KMS-11 (cell line): ENCODE measurements at regions not wholly inside any gene's neighbourhood (a gene's known extent, or its start where the extent isn't known, plus 50 kb on each side); places are given as distances from the start of the nearest gene placed in this dataset.

Experiments
- H2AFZ ChIP-seq: fragments of 200-600 bp; sonication (generic); 2 replicates; pipeline ENCODE4 v1.6.1; 2016; ENCODE audit warnings: antibody characterized with exemption, mixed run types, low read depth
- H3K27ac ChIP-seq: fragments of 200-600 bp; sonication (generic); 2 replicates; pipeline ENCODE4 v1.6.1; 2016; ENCODE audit warnings: mild to moderate bottlenecking, mixed run types
- H3K27me3 ChIP-seq: fragments of 200-600 bp; sonication (generic); 2 replicates; pipeline ENCODE4 v1.6.1; 2017; ENCODE audit warnings: mild to moderate bottlenecking, low read depth, mixed run types, moderate library complexity; ENCODE audit not compliant: insufficient read depth
- H3K36me3 ChIP-seq: fragments of 200-600 bp; sonication (generic); 2 replicates; pipeline ENCODE4 v1.6.1; 2017; ENCODE audit warnings: mild to moderate bottlenecking, mixed run types; ENCODE audit not compliant: insufficient read depth
- H3K4me1 ChIP-seq: fragments of 200-600 bp; sonication (generic); 2 replicates; pipeline ENCODE4 v1.6.1; 2016; ENCODE audit warnings: mild to moderate bottlenecking, low read depth, mixed run types; ENCODE audit not compliant: poor library complexity, severe bottlenecking
- H3K4me2 ChIP-seq: fragments of 200-600 bp; sonication (generic); 2 replicates; pipeline ENCODE4 v1.7.0; 2016; ENCODE audit warnings: mild to moderate bottlenecking, mixed run types
- H3K4me3 ChIP-seq: fragments of 200-600 bp; sonication (generic); IDR thresholded peaks from 2 replicates; pipeline ENCODE4 v1.6.1; 2017; ENCODE audit warnings: low read depth, low read length, mixed read lengths; ENCODE audit not compliant: insufficient read depth
- H3K79me2 ChIP-seq: fragments of 200-600 bp; sonication (generic); 2 replicates; pipeline ENCODE4 v1.6.1; 2016; ENCODE audit warnings: low read depth, mixed run types; ENCODE audit not compliant: insufficient read depth
- H3K9ac ChIP-seq: fragments of 200-600 bp; sonication (generic); 2 replicates; pipeline ENCODE4 v1.6.1; 2016; ENCODE audit warnings: mild to moderate bottlenecking, mixed run types
- H4K20me1 ChIP-seq: fragments of 200-600 bp; sonication (generic); 2 replicates; pipeline ENCODE4 v1.6.1; 2016; ENCODE audit warnings: mild to moderate bottlenecking, mixed run types; ENCODE audit not compliant: insufficient read depth
- CTCF ChIP-seq: fragments of 200-600 bp; sonication (generic); conservative IDR thresholded peaks from 2 replicates; pipeline ENCODE4 v1.6.1; 2017; ENCODE audit warnings: low read depth, mild to moderate bottlenecking, antibody characterized with exemption, low read length, moderate library complexity, mixed read lengths

- H3K36me3 ChIP-seq = no peaks in the 10 kb centered on the region
- no peaks in the 10 kb centered on the region for H3K79me2 ChIP-seq
- H3K4me3 ChIP-seq = no peak overlapping the region
- H3K27me3 ChIP-seq = no peaks in the 10 kb centered on the region
- H4K20me1 ChIP-seq = no peaks in the 10 kb centered on the region
- no peak for TF ChIP-seq CTCF
- no peaks in the 10 kb centered on the region for H3K4me1 ChIP-seq
- H3K27ac ChIP-seq = no peak overlapping the region
- no peak overlapping the region for H3K9ac ChIP-seq
- no peak overlapping the region for H3K4me2 ChIP-seq
- H2AFZ ChIP-seq = no peak overlapping the region
Observed at GRCh38 chr10:113473011-113473410, 79.8 kb upstream of the HABP2 start.

- Histone ChIP-seq H3K79me2 (no peaks in the 10 kb centered on the region), H3K9ac (no peak overlapping the region), H3K36me3 (no peaks in the 10 kb centered on the region)
Observed at GRCh38 chr10:113473851-113474250, 79.0 kb upstream of the HABP2 start.

GRCh38 chr10:113474752-113475151 is 78.1 kb upstream of the HABP2 start:
- no peak overlapping the region for H3K27ac ChIP-seq
- H3K4me1 ChIP-seq = no peaks in the 10 kb centered on the region
- no peak for TF ChIP-seq CTCF
- H3K4me3 ChIP-seq = no peak overlapping the region
- no peak overlapping the region for H2AFZ ChIP-seq
- no peak overlapping the region for H3K9ac ChIP-seq
- H3K27me3 ChIP-seq = no peaks in the 10 kb centered on the region
- no peaks in the 10 kb centered on the region for H3K79me2 ChIP-seq
- no peaks in the 10 kb centered on the region for H4K20me1 ChIP-seq
- no peaks in the 10 kb centered on the region for H3K36me3 ChIP-seq
- H3K4me2 ChIP-seq = no peak overlapping the region

More at GRCh38 chr10:113473851-113474250, 79.0 kb upstream of the HABP2 start:
- Histone ChIP-seq H3K4me2 (no peak overlapping the region), H4K20me1 (no peaks in the 10 kb centered on the region), H3K27ac (no peak overlapping the region), H2AFZ (no peak overlapping the region), H3K4me3 (no peak overlapping the region), H3K27me3 (no peaks in the 10 kb centered on the region), H3K4me1 (no peaks in the 10 kb centered on the region)
- TF ChIP-seq CTCF = no peak

GRCh38 chr10:113475381-113475807 is 77.5 kb upstream of the HABP2 start:
- Histone ChIP-seq H3K27ac (no peak overlapping the region), H3K4me2 (no peak overlapping the region)
- no peak for TF ChIP-seq CTCF

GRCh38 chr10:113476191-113476590 is 76.7 kb upstream of the HABP2 start:
- Histone ChIP-seq H3K4me3 (no peak overlapping the region), H3K36me3 (no peaks in the 10 kb centered on the region), H3K4me1 (no peaks in the 10 kb centered on the region), H3K9ac (no peak overlapping the region), H3K27me3 (no peaks in the 10 kb centered on the region), H3K27ac (no peak overlapping the region), H4K20me1 (no peaks in the 10 kb centered on the region), H3K79me2 (no peaks in the 10 kb centered on the region), H2AFZ (no peak overlapping the region), H3K4me2 (no peak overlapping the region)
- TF ChIP-seq CTCF = no peak

More at GRCh38 chr10:113475381-113475807, 77.5 kb upstream of the HABP2 start:
- H2AFZ ChIP-seq = no peak overlapping the region
- H3K9ac ChIP-seq = no peak overlapping the region
- no peaks in the 10 kb centered on the region for H4K20me1 ChIP-seq
- H3K27me3 ChIP-seq = no peaks in the 10 kb centered on the region
- H3K4me3 ChIP-seq = no peak overlapping the region
- no peaks in the 10 kb centered on the region for H3K36me3 ChIP-seq
- H3K79me2 ChIP-seq = no peaks in the 10 kb centered on the region
- H3K4me1 ChIP-seq = no peaks in the 10 kb centered on the region
